ENCODE measurements at regions not wholly inside any gene's neighbourhood (a gene's known extent, or its start where the extent isn't known, plus 50 kb on each side); places are given as distances from the start of the nearest gene placed in this dataset.

DNA sequence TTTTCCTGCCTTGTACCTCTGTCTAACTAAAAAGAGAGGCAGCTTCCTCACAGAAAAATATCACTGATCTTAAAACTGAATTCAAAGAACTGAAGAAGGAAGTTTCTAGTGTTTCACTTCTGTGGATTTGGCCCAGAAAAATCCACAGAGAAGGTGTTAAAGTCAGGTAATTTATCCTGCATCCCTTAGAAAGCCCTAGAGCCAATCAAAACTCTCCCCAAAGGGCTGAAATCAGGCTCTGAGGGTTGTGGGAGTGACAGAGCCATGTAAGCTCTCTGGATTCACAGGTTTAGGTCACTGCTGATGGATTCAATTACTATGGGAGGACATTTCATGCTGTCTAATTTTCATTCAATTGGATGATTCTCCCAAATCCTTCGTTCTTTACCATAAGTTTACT is 152.3 kb downstream of the OR2B2 start (continued):
- TF ChIP-seq, protein P1, sequence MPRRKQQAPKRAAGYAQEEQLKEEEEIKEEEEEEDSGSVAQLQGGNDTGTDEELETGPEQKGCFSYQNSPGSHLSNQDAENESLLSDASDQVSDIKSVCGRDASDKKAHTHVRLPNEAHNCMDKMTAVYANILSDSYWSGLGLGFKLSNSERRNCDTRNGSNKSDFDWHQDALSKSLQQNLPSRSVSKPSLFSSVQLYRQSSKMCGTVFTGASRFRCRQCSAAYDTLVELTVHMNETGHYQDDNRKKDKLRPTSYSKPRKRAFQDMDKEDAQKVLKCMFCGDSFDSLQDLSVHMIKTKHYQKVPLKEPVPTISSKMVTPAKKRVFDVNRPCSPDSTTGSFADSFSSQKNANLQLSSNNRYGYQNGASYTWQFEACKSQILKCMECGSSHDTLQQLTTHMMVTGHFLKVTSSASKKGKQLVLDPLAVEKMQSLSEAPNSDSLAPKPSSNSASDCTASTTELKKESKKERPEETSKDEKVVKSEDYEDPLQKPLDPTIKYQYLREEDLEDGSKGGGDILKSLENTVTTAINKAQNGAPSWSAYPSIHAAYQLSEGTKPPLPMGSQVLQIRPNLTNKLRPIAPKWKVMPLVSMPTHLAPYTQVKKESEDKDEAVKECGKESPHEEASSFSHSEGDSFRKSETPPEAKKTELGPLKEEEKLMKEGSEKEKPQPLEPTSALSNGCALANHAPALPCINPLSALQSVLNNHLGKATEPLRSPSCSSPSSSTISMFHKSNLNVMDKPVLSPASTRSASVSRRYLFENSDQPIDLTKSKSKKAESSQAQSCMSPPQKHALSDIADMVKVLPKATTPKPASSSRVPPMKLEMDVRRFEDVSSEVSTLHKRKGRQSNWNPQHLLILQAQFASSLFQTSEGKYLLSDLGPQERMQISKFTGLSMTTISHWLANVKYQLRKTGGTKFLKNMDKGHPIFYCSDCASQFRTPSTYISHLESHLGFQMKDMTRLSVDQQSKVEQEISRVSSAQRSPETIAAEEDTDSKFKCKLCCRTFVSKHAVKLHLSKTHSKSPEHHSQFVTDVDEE (CRISPR knock-in tag; IDR thresholded peaks at IDR 0.05) = no peak
- TF ChIP-seq ZNF70 (CRISPR knock-in tag; IDR thresholded peaks at IDR 0.05) (no peak), ZFP30 (CRISPR knock-in tag; IDR thresholded peaks at IDR 0.05) (no peak), ZC3H10 (CRISPR knock-in tag; IDR thresholded peaks at IDR 0.05) (no peak), TCF4 (CRISPR knock-in tag; IDR thresholded peaks at IDR 0.05; ENCODE audit: borderline replicate concordance) (no peak), SNAI2 (CRISPR knock-in tag; IDR thresholded peaks at IDR 0.05) (no peak), ZNF8 (CRISPR knock-in tag; IDR thresholded peaks at IDR 0.05) (no peak)

DNA sequence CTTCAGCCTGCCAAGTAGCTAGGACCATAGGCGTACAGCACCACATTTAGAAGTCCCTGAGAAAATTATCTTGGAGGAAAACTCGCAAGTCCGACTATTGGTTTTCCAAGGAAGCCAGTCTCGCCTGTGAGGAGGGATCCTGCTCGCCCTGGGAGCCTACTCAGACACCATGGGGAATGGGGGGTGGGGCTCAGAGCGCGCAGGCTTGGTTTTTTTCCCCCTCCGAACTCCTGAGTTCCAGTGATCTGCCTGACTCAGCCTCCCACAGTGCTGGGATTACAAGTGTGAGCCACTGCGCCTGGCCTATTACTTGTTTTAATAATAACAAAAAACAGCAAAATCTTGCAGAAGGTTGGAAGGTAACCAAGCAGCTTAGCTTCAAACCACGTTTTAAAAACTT is 153.7 kb downstream of the OR2B2 start:
- no peak for ATAC-seq
- no peak for TF ChIP-seq ZNF8 (CRISPR knock-in tag; IDR thresholded peaks at IDR 0.05)
- TF ChIP-seq RARB (CRISPR knock-in tag; IDR thresholded peaks at IDR 0.05) = no peak
- no peak for TF ChIP-seq GLIS3 (CRISPR knock-in tag; IDR thresholded peaks at IDR 0.05)
- TF ChIP-seq ESRRG (CRISPR knock-in tag; IDR thresholded peaks at IDR 0.05) = no peak
- TF ChIP-seq ISL1 (CRISPR knock-in tag; IDR thresholded peaks at IDR 0.05) = no peak
- TF ChIP-seq, protein P2, sequence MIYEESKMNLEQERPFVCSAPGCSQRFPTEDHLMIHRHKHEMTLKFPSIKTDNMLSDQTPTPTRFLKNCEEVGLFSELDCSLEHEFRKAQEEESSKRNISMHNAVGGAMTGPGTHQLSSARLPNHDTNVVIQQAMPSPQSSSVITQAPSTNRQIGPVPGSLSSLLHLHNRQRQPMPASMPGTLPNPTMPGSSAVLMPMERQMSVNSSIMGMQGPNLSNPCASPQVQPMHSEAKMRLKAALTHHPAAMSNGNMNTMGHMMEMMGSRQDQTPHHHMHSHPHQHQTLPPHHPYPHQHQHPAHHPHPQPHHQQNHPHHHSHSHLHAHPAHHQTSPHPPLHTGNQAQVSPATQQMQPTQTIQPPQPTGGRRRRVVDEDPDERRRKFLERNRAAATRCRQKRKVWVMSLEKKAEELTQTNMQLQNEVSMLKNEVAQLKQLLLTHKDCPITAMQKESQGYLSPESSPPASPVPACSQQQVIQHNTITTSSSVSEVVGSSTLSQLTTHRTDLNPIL (CRISPR knock-in tag; IDR thresholded peaks at IDR 0.05; ENCODE audit: low read depth) = no peak
- TF ChIP-seq ZC3H10 (CRISPR knock-in tag; IDR thresholded peaks at IDR 0.05) = no peak
- TF ChIP-seq PATZ1 (CRISPR knock-in tag; IDR thresholded peaks at IDR 0.05; ENCODE audit: borderline replicate concordance) = no peak
- TF ChIP-seq CSDC2 (CRISPR knock-in tag; IDR thresholded peaks at IDR 0.05) = no peak
- TF ChIP-seq BACH2 (CRISPR knock-in tag; IDR thresholded peaks at IDR 0.05; ENCODE audit: borderline replicate concordance) = no peak
- TF ChIP-seq POU6F1 (CRISPR knock-in tag; IDR thresholded peaks at IDR 0.05; ENCODE audit: borderline replicate concordance, low read depth) = no peak
- no peak for TF ChIP-seq ZNF70 (CRISPR knock-in tag; IDR thresholded peaks at IDR 0.05)
- TF ChIP-seq OSR1 (CRISPR knock-in tag; IDR thresholded peaks at IDR 0.05) = no peak
- no peak for TF ChIP-seq PPARA (CRISPR knock-in tag; IDR thresholded peaks at IDR 0.05; ENCODE audit: borderline replicate concordance)
- TF ChIP-seq, protein P3, sequence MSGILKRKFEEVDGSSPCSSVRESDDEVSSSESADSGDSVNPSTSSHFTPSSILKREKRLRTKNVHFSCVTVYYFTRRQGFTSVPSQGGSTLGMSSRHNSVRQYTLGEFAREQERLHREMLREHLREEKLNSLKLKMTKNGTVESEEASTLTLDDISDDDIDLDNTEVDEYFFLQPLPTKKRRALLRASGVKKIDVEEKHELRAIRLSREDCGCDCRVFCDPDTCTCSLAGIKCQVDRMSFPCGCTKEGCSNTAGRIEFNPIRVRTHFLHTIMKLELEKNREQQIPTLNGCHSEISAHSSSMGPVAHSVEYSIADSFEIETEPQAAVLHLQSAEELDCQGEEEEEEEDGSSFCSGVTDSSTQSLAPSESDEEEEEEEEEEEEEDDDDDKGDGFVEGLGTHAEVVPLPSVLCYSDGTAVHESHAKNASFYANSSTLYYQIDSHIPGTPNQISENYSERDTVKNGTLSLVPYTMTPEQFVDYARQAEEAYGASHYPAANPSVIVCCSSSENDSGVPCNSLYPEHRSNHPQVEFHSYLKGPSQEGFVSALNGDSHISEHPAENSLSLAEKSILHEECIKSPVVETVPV (CRISPR knock-in tag; IDR thresholded peaks at IDR 0.05) = no peak
- TF ChIP-seq ZFP3 (CRISPR knock-in tag; IDR thresholded peaks at IDR 0.05) = no peak
- TF ChIP-seq SNAI2 (CRISPR knock-in tag; IDR thresholded peaks at IDR 0.05) = no peak
- TF ChIP-seq TOX (CRISPR knock-in tag; IDR thresholded peaks at IDR 0.05; ENCODE audit: borderline replicate concordance) = no peak
- no peak for TF ChIP-seq ZNF565 (CRISPR knock-in tag; conservative IDR thresholded peaks at IDR 0.05; ENCODE audit: low read depth)
- TF ChIP-seq, protein P1 (CRISPR knock-in tag; IDR thresholded peaks at IDR 0.05) = no peak
